GM12878 (cell line): ENCODE measurements at regions not wholly inside any gene's neighbourhood (a gene's known extent, or its start where the extent isn't known, plus 50 kb on each side); places are given as distances from the start of the nearest gene placed in this dataset.

Experiments
- ATAC-seq: fragments of 200-7000 bp; cut with Tn5 transposase; 3 replicates; pipeline ENCODE4 v1.9.1; 2020; ENCODE audit warnings: mild to moderate bottlenecking, moderate library complexity
- BruUV-seq: library from RNA; stranded (reverse); fragments of 400-500 nt; replicated peaks from 2 replicates; lab custom pipeline; 2021; lab: Mats Ljungman, UMichigan
- CTCF ChIA-PET: fragments of 300-600 bp; sonication (Branson Sonifier 250); formaldehyde crosslinking; extraction: SDS; loops from one replicate; lab custom pipeline; 2021; ENCODE audit warnings: inconsistent platforms; lab: Yijun Ruan, JAX
- POLR2A ChIA-PET: fragments of 350-600 bp; formaldehyde crosslinking; extraction: SDS; loops from one replicate; lab custom pipeline; 2021; ENCODE audit warnings: inconsistent platforms; lab: Charles Lee
- RAD21 ChIA-PET: fragments of 300-600 bp; sonication (Branson Sonifier 250); formaldehyde crosslinking; loops from one replicate; lab custom pipeline; 2023; ENCODE audit warnings: antibody characterized with exemption; ENCODE audit not compliant: unreplicated experiment; lab: Charles Lee
- SMC1A ChIA-PET: fragments of 300-600 bp; sonication (Branson Sonifier 250); formaldehyde crosslinking; loops from one replicate; lab custom pipeline; 2023; ENCODE audit not compliant: unreplicated experiment, uncharacterized antibody; lab: Charles Lee
- DNase-seq: peaks from one replicate; pipeline ENCODE4 v3.0.0-alpha.2; 2011; ENCODE audit warnings: low read depth, low spot score
- FAIRE-seq: peaks from 3 replicates; lab custom pipeline; 2011; peaks lifted over from hg19 to GRCh38; lab: Jason Lieb, UNC
- H2AFZ ChIP-seq: 2 replicates; pipeline ENCODE4 v1.6.0; 2011; ENCODE audit warnings: low read depth, low read length, control low read depth; ENCODE audit not compliant: control insufficient read depth
- H3K27ac ChIP-seq: 2 replicates; pipeline ENCODE4 v1.5.1; 2011; ENCODE audit warnings: control low read depth; ENCODE audit not compliant: control insufficient read depth, insufficient read depth
- H3K27me3 ChIP-seq, 2 experiments: replicated peaks in 1 of 2; 2 replicates each; pipeline versions ENCODE4 v1.6.0 to v1.6.1; 2011; ENCODE audit warnings: low read length in 1 of 2; ENCODE audit not compliant: control insufficient read depth in 2 of 2, insufficient read depth in 2 of 2
- H3K36me3 ChIP-seq, 2 experiments: 2 replicates each; pipeline ENCODE4 v1.5.1; 2011; ENCODE audit warnings: low read length in 1 of 2; ENCODE audit not compliant: control insufficient read depth in 2 of 2, insufficient read depth in 2 of 2
- H3K4me1 ChIP-seq: 2 replicates; pipeline ENCODE4 v1.6.1; 2011; ENCODE audit warnings: mild to moderate bottlenecking, low read length, moderate library complexity, mixed read lengths; ENCODE audit not compliant: control insufficient read depth, insufficient read depth
- H3K4me2 ChIP-seq: 2 replicates; pipeline ENCODE4 v1.6.0; 2011; ENCODE audit warnings: control low read depth; ENCODE audit not compliant: control insufficient read depth, insufficient read depth
- H3K4me3 ChIP-seq: fragments of 200-600 bp; sonication (generic); 2 replicates; pipeline ENCODE4 v1.5.1; 2016
- H3K79me2 ChIP-seq: 2 replicates; pipeline ENCODE4 v1.6.0; 2011; ENCODE audit warnings: low read length; ENCODE audit not compliant: control insufficient read depth, insufficient read depth
- H3K9ac ChIP-seq: 2 replicates; pipeline ENCODE4 v1.8.0; 2011; ENCODE audit warnings: low read length, control low read depth, mixed read lengths; ENCODE audit not compliant: control insufficient read depth, insufficient read depth
- H3K9me3 ChIP-seq: replicated peaks from 3 replicates; pipeline ENCODE4 v1.5.1; 2011; ENCODE audit warnings: mild to moderate bottlenecking, low read length; ENCODE audit not compliant: control insufficient read depth, insufficient read depth
- H4K20me1 ChIP-seq: 2 replicates; pipeline ENCODE4 v1.6.0; 2011; ENCODE audit not compliant: control insufficient read depth, insufficient read depth
- KAT2A ChIP-seq: conservative IDR thresholded peaks from 2 replicates; pipeline ENCODE4 v1.6.1; 2011; ENCODE audit warnings: low read depth, low read length; ENCODE audit not compliant: control insufficient read depth
- MXI1 ChIP-seq: fragments of 150-350 bp; IDR thresholded peaks from 2 replicates; pipeline ENCODE4 v1.6.1; 2011; ENCODE audit warnings: low read depth, mild to moderate bottlenecking, inconsistent platforms, low read length, improper control_type of control experiment
- PAX8 ChIP-seq: fragments of 450-650 bp; IDR thresholded peaks from 2 replicates; pipeline ENCODE4 v1.6.1; 2017; ENCODE audit warnings: mild to moderate bottlenecking, moderate library complexity
- POU2F2 ChIP-seq: IDR thresholded peaks from 3 replicates; pipeline ENCODE4 v1.6.1; 2011; ENCODE audit warnings: low read depth, mild to moderate bottlenecking, low read length, borderline replicate concordance
- RUNX3 ChIP-seq: IDR thresholded peaks from 2 replicates; pipeline ENCODE4 v1.6.1; 2012; ENCODE audit warnings: low read length, inconsistent platforms
- SIX5 ChIP-seq: IDR thresholded peaks from 2 replicates; pipeline ENCODE4 v1.6.1; 2011; ENCODE audit warnings: mild to moderate bottlenecking, low read depth, low read length, moderate library complexity; ENCODE audit not compliant: severe bottlenecking
- SRF ChIP-seq, 2 experiments: IDR thresholded peaks; 2 replicates each; pipeline ENCODE4 v1.6.1; 2011; ENCODE audit warnings: low read depth in 2 of 2, low read length in 2 of 2, mild to moderate bottlenecking in 1 of 2, moderate library complexity in 1 of 2
- TCF12 ChIP-seq: IDR thresholded peaks from 2 replicates; pipeline ENCODE4 v1.6.1; 2011; ENCODE audit warnings: low read depth, mild to moderate bottlenecking, low read length
- TCF7 ChIP-seq: IDR thresholded peaks from 2 replicates; pipeline ENCODE4 v1.6.1; 2014; ENCODE audit warnings: antibody characterized with exemption, borderline replicate concordance
- WGBS: methylation state at CpG from one replicate; pipeline ENCODE4 v1.1.6; 2016; ENCODE audit warnings: low lambda C conversion rate; ENCODE audit not compliant: insufficient replicate concordance, insufficient coverage; ENCODE audit errors: missing lambda C conversion rate; 5-methylcytosine and 5-hydroxymethylcytosine counted together
- in situ Hi-C: fragments of 300-500 bp; cut with MboI; formaldehyde crosslinking; loops from 9 replicates; pipeline ENCODE4 v1.14.3; 2018; ENCODE audit warnings: mixed read lengths
- intact Hi-C: fragments of 100-400 bp; cut with micrococcal nuclease; formaldehyde crosslinking; loops from one replicate; pipeline ENCODE4 v1.14.2; 2022; ENCODE audit not compliant: unreplicated experiment
- TF ChIP-seq, protein P1 (sequence below): fragments of 450-650 bp; formaldehyde crosslinking; IDR thresholded peaks from 2 replicates; pipeline ENCODE4 v1.5.0; 2022; ENCODE audit warnings: mild to moderate bottlenecking, missing genetic modification characterization
- TF ChIP-seq, protein P2 (sequence below): fragments of 450-650 bp; IDR thresholded peaks from 2 replicates; pipeline ENCODE4 v1.6.1; 2018; ENCODE audit warnings: borderline replicate concordance, mild to moderate bottlenecking; ENCODE audit not compliant: partially characterized antibody

DNA sequence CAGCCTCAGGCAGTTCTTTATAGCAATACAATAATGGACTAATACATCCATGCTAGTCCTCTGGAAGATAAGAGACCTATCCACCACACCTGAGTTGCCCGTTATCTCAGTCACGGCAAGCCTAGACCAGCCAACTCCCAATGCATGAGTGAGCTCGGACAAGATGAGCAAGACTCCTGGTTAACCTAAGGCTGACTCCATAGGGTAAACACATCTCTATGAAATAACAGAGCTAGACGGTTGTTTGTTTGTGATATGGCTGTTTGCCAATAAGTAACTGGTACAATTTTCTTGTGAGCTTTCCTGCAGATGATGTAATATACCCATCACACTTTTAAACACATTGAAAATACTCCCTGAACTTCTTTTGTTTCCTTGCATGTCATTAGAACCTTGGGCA lies 70.6 kb upstream of the PHACTR1 start:
- WGBS = 60% methylated on average over 4 of the region's 4 CpGs
- SMC1A ChIA-PET = interaction anchor here (1.0 to 1.8 kb wide), 3 partner anchors 9 to 57 kb away, joined by 3 to 4 read pairs (median 3); no protein-coding TSS in a partner anchor

DNA sequence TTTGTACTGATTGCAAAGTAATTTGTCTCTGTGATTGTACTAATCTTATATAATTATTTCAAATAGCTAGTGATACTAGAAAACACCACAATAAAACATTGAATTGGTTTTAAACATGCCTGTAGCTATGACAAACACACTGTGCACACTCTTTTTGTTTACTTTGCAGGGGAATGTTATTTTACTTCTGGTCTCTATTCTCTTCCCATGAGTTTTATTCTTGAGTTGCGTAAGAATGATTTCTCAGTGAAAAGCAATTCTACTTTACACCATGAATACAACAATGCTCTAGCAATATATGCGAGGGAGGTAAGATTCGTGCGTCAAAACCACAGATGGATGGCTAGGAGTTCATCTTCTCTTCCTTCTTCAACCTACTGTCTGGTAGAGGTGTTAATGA lies 68.4 kb upstream of the PHACTR1 start:
- no peaks in the 10 kb centered on the region for H3K27me3 ChIP-seq
- no peak overlapping the region for H2AFZ ChIP-seq
- DNase-seq (no peak), ATAC-seq (no peak), FAIRE-seq (no peak)
- POLR2A ChIA-PET = no interaction called here
- no peak overlapping the region for H3K4me2 ChIP-seq
- RAD21 ChIA-PET = interaction anchor here (0.5 kb wide), 1 partner anchor 1029 kb away, joined by 3 read pairs; no protein-coding TSS in a partner anchor
- H3K9me3 ChIP-seq = no peaks in the 10 kb centered on the region
- no peaks in the 10 kb centered on the region for H3K79me2 ChIP-seq
- CTCF ChIA-PET = interaction anchor here (1.3 kb wide), 1 partner anchor 10 kb away, joined by 6 read pairs; no protein-coding TSS in a partner anchor
- no peaks in the 10 kb centered on the region for H3K4me1 ChIP-seq
- SMC1A ChIA-PET = interaction anchor here (1.3 kb wide), 1 partner anchor 10 kb away, joined by 5 read pairs; no protein-coding TSS in a partner anchor
- BruUV-seq = no TSS peak
- in situ Hi-C loops (no loop called here), intact Hi-C loops (no loop called here)
- H4K20me1 ChIP-seq = no peaks in the 10 kb centered on the region
- H3K4me3 ChIP-seq = no peak overlapping the region
- no peak overlapping the region for H3K27ac ChIP-seq
- no peak overlapping the region for H3K9ac ChIP-seq
- no peaks in the 10 kb centered on the region for H3K36me3 ChIP-seq
- WGBS = 36% methylated on average over 4 of the region's 4 CpGs
- TF ChIP-seq, protein P1, sequence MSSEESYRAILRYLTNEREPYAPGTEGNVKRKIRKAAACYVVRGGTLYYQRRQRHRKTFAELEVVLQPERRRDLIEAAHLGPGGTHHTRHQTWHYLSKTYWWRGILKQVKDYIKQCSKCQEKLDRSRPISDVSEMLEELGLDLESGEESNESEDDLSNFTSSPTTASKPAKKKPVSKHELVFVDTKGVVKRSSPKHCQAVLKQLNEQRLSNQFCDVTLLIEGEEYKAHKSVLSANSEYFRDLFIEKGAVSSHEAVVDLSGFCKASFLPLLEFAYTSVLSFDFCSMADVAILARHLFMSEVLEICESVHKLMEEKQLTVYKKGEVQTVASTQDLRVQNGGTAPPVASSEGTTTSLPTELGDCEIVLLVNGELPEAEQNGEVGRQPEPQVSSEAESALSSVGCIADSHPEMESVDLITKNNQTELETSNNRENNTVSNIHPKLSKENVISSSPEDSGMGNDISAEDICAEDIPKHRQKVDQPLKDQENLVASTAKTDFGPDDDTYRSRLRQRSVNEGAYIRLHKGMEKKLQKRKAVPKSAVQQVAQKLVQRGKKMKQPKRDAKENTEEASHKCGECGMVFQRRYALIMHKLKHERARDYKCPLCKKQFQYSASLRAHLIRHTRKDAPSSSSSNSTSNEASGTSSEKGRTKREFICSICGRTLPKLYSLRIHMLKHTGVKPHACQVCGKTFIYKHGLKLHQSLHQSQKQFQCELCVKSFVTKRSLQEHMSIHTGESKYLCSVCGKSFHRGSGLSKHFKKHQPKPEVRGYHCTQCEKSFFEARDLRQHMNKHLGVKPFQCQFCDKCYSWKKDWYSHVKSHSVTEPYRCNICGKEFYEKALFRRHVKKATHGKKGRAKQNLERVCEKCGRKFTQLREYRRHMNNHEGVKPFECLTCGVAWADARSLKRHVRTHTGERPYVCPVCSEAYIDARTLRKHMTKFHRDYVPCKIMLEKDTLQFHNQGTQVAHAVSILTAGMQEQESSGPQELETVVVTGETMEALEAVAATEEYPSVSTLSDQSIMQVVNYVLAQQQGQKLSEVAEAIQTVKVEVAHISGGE (CRISPR knock-in tag) = no peak
- no peak for TF ChIP-seq SRF (IDR thresholded peaks at IDR 0.05; ENCODE audit: low read depth in 2 of 2, low read length in 2 of 2)
- no peak for TF ChIP-seq PAX8
- TF ChIP-seq RUNX3 = no peak
- TF ChIP-seq MXI1 = no peak
- no peak for TF ChIP-seq KAT2A
- no peak for TF ChIP-seq POU2F2
- TF ChIP-seq, protein P2, sequence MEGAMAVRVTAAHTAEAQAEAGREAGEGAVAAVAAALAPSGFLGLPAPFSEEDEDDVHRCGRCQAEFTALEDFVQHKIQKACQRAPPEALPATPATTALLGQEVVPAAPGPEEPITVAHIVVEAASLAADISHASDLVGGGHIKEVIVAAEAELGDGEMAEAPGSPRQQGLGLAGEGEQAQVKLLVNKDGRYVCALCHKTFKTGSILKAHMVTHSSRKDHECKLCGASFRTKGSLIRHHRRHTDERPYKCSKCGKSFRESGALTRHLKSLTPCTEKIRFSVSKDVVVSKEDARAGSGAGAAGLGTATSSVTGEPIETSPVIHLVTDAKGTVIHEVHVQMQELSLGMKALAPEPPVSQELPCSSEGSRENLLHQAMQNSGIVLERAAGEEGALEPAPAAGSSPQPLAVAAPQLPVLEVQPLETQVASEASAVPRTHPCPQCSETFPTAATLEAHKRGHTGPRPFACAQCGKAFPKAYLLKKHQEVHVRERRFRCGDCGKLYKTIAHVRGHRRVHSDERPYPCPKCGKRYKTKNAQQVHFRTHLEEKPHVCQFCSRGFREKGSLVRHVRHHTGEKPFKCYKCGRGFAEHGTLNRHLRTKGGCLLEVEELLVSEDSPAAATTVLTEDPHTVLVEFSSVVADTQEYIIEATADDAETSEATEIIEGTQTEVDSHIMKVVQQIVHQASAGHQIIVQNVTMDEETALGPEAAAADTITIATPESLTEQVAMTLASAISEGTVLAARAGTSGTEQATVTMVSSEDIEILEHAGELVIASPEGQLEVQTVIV = no peak
- TF ChIP-seq SIX5 = no peak

More for the DNA sequence above, 70.6 kb upstream of the PHACTR1 start:
- BruUV-seq = no TSS peak
- Histone ChIP-seq H2AFZ (no peak overlapping the region), H3K9me3 (no peaks in the 10 kb centered on the region)
- no peak for FAIRE-seq
- TF ChIP-seq TCF7 = no peak
- TF ChIP-seq TCF12 = no peak
- no peak for TF ChIP-seq SIX5
- TF ChIP-seq, all 136 proteins: peak for 0
- H3K4me1 ChIP-seq = no peaks in the 10 kb centered on the region
- H3K4me3 ChIP-seq = no peak overlapping the region
- H3K9ac ChIP-seq = no peak overlapping the region
- in situ Hi-C loops (no loop called here), intact Hi-C loops (no loop called here)
- no peaks in the 10 kb centered on the region for H3K36me3 ChIP-seq
- no peak for ATAC-seq
- H4K20me1 ChIP-seq = no peaks in the 10 kb centered on the region
- no peaks in the 10 kb centered on the region for H3K79me2 ChIP-seq
- no peak for DNase-seq
- H3K27ac ChIP-seq = no peak overlapping the region
- no peaks in the 10 kb centered on the region for H3K27me3 ChIP-seq
- CTCF ChIA-PET = interaction anchor here (1.1 to 1.3 kb wide), 2 partner anchors 9 to 248 kb away, joined by 3 to 4 read pairs; no protein-coding TSS in a partner anchor
- RAD21 ChIA-PET = no interaction called here
- POLR2A ChIA-PET = no interaction called here
- H3K4me2 ChIP-seq = no peak overlapping the region
